DMS153 treated with DMSO at 0.1 percent for 48 hours (cell line): ENCODE measurements at regions not wholly inside any gene's neighbourhood (a gene's known extent, or its start where the extent isn't known, plus 50 kb on each side); places are given as distances from the start of the nearest gene placed in this dataset.

Source experiments
- DNase-seq: peaks from one replicate; lab custom pipeline; 2025; ENCODE audit not compliant: unreplicated experiment; lab: John Stamatoyannopoulos, UW

- DNase-seq, result no peak
Observed at GRCh38 chr2:16149349-16150243, 209.2 kb downstream of the MYCN start.

GRCh38 chr2:16148632-16149348 is 208.4 kb downstream of the MYCN start:
- DNase-seq, result no peak

GRCh38 chr2:16142383-16143361 is 202.3 kb downstream of the MYCN start:
- DNase-seq, result no peak

GRCh38 chr2:16141641-16141921 is 201.2 kb downstream of the MYCN start:
- DNase-seq, result no peak

GRCh38 chr2:16140771-16141640 is 200.7 kb downstream of the MYCN start:
- DNase-seq, result no peak

GRCh38 chr2:16139663-16140615 is 199.6 kb downstream of the MYCN start:
- DNase-seq, result no peak

- no peak for DNase-seq
Observed at GRCh38 chr2:16138811-16139662, 198.7 kb downstream of the MYCN start.

GRCh38 chr2:16137080-16137755 is 196.9 kb downstream of the MYCN start:
- DNase-seq, result no peak

- DNase-seq, result no peak
Observed at GRCh38 chr2:16136461-16137035, 196.2 kb downstream of the MYCN start.

- DNase-seq, result no peak
Observed at GRCh38 chr2:16135913-16136310, 195.6 kb downstream of the MYCN start.

GRCh38 chr2:16135196-16135912 is 195.0 kb downstream of the MYCN start:
- no peak for DNase-seq

- no peak for DNase-seq
Observed at GRCh38 chr2:16134436-16135165, 194.3 kb downstream of the MYCN start.

- no peak for DNase-seq
Observed at GRCh38 chr2:16130906-16131400, 190.6 kb downstream of the MYCN start.

- no peak for DNase-seq
Observed at GRCh38 chr2:16130541-16130880, 190.2 kb downstream of the MYCN start.

GRCh38 chr2:16129716-16130540 is 189.6 kb downstream of the MYCN start:
- no peak for DNase-seq
